GM18520 (cell line): ENCODE measurements at regions not wholly inside any gene's neighbourhood (a gene's known extent, or its start where the extent isn't known, plus 50 kb on each side); places are given as distances from the start of the nearest gene placed in this dataset.

ENCODE experiments used
- ATAC-seq: cut with Tn5 transposase; IDR thresholded peaks from one replicate; pipeline ENCODE4 v1.9.1; 2021; ENCODE audit not compliant: unreplicated experiment

- ATAC-seq: no peak
Observed at GRCh38 chr10:1858048-1858447, 120.7 kb upstream of the ADARB2 start.

- ATAC-seq: no peak
Observed at GRCh38 chr10:1855911-1856310, 118.6 kb upstream of the ADARB2 start.

- no peak for ATAC-seq
Observed at GRCh38 chr10:1854271-1854670, 116.9 kb upstream of the ADARB2 start.

GRCh38 chr10:1853801-1854200 lies 116.5 kb upstream of the ADARB2 start:
- ATAC-seq: no peak

GRCh38 chr10:1852841-1853240 lies 115.5 kb upstream of the ADARB2 start:
- ATAC-seq: no peak

- no peak for ATAC-seq
Observed at GRCh38 chr10:1851762-1852161, 114.4 kb upstream of the ADARB2 start.

GRCh38 chr10:1850971-1851527 lies 113.7 kb upstream of the ADARB2 start:
- ATAC-seq: no peak

- ATAC-seq: no peak
Observed at GRCh38 chr10:1847361-1847760, 110.0 kb upstream of the ADARB2 start.

GRCh38 chr10:1846032-1846431 lies 108.7 kb upstream of the ADARB2 start:
- no peak for ATAC-seq

GRCh38 chr10:1841759-1842158 lies 104.4 kb upstream of the ADARB2 start:
- ATAC-seq: no peak

GRCh38 chr10:1829712-1830111 lies 92.4 kb upstream of the ADARB2 start:
- no peak for ATAC-seq

- no peak for ATAC-seq
Observed at GRCh38 chr10:1824928-1825327, 87.6 kb upstream of the ADARB2 start.

- ATAC-seq: no peak
Observed at GRCh38 chr10:1814556-1814955, 77.2 kb upstream of the ADARB2 start.

- no peak for ATAC-seq
Observed at GRCh38 chr10:1809139-1809741, 71.9 kb upstream of the ADARB2 start.

GRCh38 chr10:1807924-1808323 lies 70.6 kb upstream of the ADARB2 start:
- no peak for ATAC-seq

- ATAC-seq: no peak
Observed at GRCh38 chr10:1807196-1807595, 69.9 kb upstream of the ADARB2 start.

- no peak for ATAC-seq
Observed at GRCh38 chr10:1802413-1802812, 65.1 kb upstream of the ADARB2 start.

GRCh38 chr10:1788401-1788800 lies 51.1 kb upstream of the ADARB2 start:
- ATAC-seq: no peak
